ENCODE measurements at regions not wholly inside any gene's neighbourhood (a gene's known extent, or its start where the extent isn't known, plus 50 kb on each side); places are given as distances from the start of the nearest gene placed in this dataset.

DNA sequence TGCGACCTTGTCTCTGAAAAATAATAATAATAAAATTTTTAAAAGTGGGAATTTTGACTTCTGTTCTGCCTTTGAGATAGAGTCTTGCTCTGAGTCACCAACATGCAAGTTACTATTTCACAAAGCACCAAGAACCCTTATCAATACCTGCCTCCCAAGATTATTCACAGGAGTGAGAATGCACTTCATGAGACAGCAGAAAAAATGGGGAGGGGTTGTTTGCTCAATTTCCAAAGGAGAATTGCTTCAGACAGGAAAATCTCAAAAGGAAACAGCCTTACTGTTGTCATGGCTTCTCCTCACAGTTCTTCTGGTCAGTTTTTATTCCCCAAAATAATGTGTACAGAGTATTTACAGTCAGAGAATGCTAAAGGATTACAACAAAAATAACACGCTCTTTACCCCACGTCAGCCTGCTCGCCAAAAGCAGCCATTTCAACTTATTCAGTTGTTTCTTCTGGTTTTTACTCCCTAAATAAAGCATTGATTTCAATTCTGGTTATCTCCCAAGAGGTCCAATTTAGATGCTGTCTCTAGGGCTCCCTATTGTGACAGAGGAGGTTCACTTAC, 89.0 kb downstream of the PPCDC start:
- no peak for TF ChIP-seq CTCF (IDR thresholded peaks at IDR 0.05)
- TF ChIP-seq POLR2AphosphoS5 (IDR thresholded peaks at IDR 0.05) = no peak
- TF ChIP-seq EP300 (IDR thresholded peaks at IDR 0.05) = no peak
